ENCODE measurements at regions not wholly inside any gene's neighbourhood (a gene's known extent, or its start where the extent isn't known, plus 50 kb on each side); places are given as distances from the start of the nearest gene placed in this dataset.

DNA sequence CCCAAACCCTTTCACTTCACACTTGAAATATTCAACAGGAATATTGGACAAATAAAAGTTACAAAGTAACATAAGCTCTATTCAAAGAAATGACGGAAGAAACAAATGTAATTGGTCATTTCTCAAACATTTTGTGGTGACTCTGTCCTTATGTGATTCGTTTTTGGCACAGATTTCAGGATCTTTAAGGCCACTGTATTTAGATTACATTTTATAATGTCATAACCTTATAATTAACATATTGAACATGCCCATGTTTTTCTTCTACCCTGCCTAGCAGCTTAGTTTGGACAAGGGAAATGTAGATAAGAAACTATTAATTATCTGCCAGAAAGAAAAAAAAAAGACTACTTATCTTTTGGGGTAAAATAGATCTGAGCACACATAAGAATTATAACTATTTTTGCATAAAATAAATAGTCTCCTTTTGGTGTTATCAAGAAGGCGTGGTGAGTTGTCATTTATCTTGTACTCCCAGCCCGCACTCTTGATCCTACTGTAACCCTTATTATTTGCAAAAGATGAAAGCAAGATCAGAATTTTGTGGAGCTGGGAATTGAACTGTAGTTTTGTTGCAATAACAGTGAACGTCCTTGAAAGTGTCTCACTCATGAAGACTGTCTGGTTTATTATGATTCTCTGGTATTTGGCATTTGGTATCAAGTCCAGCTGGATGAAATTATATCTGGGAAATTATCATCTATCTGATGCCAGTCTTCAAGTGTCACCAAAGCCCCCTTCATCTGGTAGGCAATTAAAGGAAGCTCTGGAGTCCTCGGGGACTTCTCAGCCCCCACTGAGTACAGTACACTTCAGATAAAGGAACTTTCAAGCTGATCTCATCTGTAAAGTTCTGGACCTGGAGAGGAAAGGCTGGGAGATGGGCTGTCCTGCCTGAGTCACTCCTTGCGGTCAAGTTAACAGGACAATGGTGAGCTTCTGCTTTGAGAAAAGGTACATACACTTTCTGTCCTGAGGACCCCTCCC lies 175.7 kb upstream of the INHBA start:
- DNase-seq: peak in 1 of 2 donors; percentile 39

DNA sequence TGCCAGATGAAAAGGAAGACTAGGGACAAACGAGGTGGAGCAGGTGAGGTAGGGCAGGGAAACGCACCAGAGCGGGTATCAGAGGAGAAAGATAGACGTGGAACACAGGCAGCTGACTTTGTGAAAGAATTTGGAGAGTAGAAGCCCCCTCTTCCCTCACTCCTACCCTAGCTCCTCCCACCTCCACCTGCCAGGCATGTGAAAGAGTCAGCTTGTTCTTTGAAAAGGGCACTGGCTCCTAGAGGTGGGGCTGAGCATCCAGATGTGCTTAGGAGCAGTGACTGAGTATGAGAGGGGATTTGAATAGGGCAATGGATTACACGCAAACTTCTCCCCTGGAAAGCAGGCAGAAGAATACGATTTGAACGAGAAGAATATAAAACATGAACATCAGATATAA lies 174.2 kb upstream of the INHBA start:
- DNase-seq: no peak

DNA sequence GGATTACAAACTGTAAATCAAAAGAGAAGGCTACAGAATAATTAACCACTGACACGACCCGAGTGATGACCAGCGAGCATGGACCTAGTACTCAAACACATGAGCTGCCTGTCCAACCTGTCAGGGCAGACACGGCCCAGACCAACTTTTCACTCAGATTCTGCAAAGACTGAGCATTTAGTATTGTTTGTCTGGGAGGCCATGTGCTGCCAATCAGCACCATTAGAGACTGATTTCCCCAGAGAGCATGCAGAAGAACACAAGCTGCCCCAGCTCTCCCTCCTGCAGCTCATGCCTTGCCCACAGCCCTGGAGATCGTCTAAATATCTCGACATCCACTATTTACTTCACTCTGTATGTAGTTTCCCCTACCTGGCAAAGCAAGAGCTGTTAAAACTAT lies 172.6 kb upstream of the INHBA start:
- DNase-seq: no peak

DNA sequence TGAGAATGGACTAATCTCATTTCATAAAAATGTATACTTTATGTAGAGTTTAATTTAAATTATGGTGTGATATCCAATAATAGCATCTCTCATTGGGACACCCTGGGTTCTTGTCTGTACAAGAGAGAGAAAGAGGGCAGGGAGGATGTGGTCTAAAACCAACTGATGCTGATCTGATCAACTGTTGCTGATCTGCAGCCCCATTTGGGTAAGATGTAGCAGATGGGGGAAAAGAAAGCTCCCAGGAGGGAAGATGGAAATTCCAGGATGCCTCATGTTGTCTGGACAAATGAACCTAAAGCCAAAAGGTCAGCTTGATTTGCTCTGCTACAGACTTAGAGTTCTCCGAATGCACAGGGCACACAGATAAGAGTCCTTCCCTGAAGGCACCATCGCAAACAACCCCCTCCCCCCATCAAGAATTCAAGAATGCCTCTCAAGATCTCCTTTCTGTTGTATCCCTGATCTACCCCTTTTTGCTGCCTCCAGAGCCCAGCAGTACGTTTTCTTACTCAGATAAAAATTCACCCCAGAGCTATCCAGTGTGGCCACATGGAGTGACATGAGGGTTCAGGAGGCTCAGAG lies 171.4 kb upstream of the INHBA start:
- DNase-seq: no peak

DNA sequence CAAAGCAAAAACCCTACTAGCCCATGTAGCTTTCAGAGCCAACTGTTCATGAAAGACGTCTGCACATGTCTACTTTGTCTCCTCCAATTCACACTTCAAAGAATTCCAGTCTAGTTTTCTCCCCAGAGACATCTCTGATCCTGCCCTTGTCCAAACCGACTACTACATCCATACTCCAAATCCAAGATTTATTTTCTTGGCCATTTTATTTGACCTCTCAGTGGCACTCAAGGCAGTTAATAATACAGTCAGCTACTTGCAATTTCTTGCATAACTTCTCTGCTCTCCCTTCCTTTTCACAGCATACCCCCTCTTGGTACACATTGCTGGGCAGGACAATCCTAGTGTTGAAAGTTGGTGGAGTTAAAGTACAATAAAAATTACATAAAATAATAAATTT lies 170.9 kb upstream of the INHBA start:
- DNase-seq: no peak

DNA sequence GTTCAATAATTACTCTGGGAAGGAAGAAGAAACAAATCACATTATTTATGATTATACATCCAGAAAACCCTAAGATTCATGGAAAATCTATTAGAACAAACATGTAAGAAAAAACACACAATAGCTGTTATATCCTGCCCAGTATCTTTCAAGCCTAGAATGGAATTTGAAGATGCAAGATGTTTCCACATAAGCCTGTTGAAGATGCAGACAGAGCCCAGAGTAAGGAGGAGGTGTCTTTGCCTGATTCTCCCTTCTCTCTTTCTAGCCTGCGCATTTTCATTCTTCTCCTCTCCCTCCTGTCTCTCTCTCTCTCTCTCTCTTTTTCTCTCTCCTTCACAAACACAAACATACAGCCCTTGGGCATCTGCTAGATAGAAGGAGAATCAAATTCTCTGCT lies 170.1 kb upstream of the INHBA start:
- no peak for DNase-seq

DNA sequence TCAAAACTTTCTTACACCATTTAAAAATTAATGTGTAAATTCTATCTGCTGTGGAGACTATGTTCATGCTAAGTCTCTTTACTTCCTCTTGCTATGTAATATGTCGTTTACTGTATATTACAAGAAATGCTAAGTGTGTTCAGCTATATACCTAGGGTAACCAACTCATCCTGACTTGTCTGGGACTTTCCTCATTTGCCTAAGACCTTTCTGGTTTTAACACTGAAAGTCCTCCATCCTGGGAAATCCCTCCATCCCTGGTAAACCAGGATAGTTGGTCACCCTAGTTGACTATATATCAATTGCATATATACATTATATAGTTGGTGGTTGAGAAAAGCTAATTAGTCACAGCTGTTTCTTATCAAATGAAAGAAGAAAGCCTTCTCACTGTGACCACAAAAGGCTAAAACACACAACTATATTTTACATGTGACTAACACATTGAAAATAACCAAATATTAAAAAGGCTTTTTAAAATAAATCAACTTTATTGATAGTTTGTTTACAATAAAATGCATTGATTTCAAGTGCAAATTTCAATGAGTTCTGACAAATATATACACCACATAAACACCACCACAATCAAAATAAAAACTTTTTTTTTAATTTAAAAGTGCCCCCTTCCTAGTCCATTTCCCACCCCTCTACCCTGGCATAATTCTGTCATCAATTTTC lies 167.7 kb upstream of the INHBA start:
- peak; percentile 26 to 55 for DNase-seq

DNA sequence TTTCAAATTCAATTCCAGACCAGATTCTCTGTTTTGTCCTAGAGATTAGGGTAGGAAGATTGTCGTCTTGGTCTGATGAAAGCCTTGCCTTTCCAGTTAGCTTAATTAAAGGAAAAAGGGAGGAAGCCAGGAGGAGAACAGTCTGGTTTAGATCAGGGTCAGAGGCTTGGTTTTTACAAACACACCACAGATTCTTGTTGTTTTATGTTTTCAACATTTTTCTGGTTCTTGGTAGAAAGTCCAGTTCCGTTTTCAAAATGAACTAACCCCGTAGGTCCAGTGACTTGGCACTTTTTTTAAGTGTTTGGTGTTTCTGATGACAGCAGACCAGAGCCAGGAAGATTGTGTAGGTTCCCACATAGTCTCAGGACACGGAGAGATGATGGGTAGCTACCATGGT lies 167.1 kb upstream of the INHBA start:
- DNase-seq: peak; percentile 75 to 78

DNA sequence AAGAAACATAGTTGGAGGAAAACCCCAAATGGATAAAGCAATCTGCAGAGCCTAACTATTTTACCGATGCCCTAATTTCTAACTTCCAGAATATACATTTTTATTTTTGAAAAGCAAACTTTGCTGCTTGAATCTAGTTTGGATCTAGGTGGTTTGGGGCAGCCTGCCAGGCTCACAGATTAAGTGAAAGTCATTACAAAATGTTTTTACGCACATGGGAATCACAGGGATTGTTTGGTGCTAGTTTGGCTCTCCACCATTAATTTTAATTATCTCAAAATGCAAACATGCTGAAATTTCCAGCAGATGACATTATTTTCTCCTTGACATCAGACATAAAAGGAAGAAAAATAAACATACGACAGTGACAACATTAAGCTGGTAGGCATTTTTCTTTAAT lies 166.7 kb upstream of the INHBA start:
- no peak for DNase-seq

DNA sequence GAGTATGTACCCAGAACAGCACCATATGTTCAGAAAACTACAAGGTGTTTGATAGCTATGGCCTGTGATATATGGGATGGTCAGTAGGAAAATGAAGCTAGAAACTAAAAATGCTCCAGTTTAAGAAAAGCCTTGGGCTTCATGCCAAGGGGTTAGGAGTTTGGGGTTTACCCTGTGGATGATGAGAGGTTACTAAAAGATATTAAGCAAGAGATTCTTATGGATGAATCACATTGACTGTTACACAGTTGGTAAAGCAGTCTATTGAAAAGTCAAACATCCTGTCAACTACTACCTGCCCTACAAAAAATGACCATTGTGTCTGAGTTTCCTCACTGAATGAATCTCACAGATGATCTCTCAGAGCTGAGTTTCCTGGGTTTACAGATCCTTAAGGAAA lies 166.2 kb upstream of the INHBA start:
- DNase-seq: peak; percentile 30 to 57

DNA sequence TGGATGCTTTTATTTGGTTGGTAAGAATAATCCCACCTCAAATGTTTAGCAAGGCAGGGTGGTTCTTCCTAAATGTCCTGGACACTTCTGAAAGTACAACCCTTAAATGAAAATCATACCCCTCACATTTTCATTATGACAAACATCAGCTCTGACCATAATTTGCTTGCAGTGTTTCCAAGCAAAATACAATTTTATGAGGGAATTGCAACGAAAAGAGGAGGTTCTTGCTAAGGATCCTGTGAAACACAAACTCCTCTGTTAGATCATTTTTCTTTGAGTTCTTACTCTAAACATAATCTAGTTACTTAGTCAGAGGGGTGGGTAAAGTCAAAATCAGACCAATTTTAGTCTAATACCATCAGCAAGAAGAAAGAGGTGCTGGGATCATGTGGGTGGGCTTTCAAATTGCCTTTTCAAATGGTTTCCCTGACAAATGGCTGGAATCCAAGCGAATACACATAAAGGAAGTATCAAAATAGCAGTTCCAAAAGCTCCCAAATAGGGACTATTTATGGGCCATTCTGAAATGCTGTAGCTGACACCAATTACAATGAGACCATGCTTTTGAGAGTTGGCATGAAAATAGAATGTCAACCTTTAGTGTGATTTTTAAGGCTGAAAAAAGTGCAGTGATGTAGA lies 164.9 kb upstream of the INHBA start:
- DNase-seq: no peak

DNA sequence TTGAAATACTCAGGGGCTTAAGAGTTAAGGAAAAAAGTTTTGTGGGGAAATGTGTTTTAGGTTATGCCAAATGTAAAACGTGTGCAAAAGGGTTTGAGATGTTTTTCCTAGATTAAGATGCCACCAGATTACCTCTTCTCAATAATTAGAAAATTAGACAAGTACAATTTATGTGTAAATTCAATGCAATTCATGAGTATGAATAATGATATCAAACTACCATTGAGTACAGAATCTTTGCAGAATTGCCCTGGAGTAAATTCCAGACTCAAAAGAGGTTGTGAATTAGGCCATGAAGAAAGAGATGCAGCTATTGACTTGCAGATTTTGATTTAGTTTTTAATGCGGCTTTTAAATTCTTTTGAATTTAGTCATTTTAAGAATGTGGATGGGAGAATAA lies 159.4 kb upstream of the INHBA start:
- DNase-seq: no peak

DNA sequence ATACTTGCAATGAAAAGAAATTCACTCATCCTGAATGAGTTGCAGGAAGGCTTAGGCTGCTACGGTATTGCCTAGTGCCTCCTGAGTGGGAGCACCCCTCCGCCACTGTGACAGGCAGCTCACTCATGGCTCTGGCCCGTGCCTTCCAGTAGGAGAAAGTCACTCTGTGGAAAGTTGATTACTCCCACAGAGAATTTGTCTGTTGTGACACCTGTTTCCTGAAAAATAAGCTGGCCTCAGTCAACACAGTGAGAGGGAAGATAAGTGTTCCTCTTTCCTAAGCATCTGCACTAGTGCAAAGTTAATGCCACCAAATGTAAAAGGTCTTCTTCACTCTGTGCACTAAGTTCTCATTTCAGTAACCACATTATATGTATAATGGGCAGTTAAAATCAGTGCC lies 158.8 kb upstream of the INHBA start:
- DNase-seq: peak; percentile 91 to 93

DNA sequence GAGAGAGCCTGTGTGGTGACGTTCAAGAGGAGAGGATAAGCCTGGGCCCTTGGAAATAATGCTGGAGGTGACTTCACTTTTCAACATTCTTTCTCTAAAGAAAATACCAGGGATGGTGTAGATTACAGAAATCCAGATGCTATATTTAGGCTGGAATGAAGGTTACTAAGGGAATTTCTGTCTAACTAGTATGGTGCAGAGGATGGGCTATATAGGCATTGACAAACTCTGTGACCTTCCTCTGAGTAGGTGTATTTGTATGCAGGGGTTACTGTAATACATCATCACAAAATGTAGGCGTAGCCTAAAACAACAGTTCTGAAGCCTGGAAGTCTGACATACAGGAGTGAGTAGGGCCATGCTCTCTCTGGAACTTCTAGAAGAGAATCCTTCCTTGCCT lies 155.3 kb upstream of the INHBA start:
- peak; percentile 35 to 51 for DNase-seq

DNA sequence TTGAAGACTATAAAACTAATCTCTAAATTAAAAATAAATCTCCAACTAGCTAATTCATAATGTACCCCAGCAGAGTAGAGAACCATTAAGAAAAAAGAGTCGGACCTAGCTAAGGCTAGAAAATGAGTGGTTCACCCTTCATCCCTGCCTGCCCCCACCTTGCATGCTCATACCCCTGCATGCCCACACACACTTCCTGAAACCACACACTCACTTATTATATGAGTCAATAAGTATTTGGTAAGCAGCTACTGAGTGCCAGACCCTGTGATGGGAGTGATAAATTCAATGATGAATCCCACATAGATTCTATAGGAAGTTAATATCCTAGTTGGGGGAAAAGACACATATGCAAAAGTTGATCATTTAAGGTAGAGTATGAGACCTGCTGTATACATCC lies 152.9 kb upstream of the INHBA start:
- DNase-seq: peak; percentile 54 to 63

DNA sequence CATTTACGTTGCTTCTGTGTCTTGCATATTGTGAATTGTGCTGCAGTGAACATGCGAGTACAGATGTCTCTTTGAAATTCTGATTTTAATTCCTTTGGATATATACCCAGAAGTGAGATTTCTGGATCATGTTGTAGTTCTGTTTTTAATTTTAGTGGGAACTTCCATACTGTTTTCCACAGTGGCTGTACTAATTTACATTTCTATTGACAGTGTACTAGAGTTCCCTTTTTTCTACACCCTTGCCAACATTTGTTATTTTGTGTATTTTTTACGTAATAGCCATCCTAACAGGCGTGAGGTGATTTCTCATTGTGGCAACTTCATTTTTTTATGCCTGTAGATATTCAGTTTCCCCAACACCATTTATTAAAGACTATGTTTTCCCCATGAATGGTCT lies 144.7 kb upstream of the INHBA start:
- peak in 1 of 2 donors; percentile 70 for DNase-seq

DNA sequence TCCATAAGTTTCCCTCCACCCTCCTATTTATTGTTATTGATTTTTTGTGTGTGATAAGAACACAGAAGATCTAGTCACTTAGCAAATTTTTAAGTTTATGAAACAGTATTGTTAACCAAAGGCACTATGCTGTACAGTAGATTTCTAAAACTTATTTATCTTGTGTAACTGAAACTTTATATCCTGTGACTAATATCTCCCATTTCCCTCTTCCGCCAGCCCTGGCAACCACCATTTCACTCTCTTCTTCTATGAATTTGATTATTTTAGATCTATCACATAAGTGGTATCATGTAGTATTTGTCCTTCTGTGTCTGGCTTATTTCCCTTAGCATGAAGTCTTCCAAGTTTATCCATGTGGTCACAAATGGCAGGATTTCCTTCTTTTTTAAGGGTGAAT lies 144.3 kb upstream of the INHBA start:
- no peak for DNase-seq

DNA sequence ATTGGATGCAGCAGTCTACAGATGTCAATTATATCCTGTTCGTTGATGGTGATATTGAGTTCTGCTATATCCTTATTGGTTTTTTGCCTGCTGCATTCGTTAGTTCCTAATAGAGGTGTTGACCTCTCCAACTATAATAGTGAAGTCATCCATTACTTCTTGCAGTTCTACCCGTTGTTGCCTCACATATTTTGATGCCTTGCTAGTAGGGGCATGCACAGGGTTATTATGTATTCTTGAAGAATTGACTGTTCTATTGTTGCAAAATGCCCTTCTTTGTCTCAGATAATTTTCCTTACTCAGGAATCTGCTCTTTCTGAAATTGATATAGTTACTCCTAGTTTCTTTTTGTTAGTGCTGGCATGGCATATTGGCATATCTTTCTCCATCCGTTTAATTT lies 140.1 kb upstream of the INHBA start:
- no peak for DNase-seq

DNA sequence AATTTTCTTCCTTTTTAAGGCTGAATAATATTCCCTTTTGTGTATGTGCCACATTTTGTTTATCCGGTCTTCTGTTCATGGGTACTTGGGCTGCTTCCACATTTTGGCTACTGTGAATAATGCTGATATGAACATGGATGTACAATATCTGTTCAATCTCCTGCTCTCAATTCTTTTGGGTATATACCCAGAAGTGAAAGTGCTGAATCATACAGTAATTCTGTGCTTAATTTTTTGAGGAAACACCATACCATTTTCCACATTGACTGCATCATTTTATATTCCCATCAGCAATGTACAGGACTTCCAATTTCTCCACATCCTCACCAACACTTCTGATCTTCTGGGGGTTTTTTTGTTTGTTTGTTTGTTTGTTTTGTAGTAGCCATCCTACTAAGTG lies 135.0 kb upstream of the INHBA start:
- DNase-seq: peak in 1 of 2 donors; percentile 26

DNA sequence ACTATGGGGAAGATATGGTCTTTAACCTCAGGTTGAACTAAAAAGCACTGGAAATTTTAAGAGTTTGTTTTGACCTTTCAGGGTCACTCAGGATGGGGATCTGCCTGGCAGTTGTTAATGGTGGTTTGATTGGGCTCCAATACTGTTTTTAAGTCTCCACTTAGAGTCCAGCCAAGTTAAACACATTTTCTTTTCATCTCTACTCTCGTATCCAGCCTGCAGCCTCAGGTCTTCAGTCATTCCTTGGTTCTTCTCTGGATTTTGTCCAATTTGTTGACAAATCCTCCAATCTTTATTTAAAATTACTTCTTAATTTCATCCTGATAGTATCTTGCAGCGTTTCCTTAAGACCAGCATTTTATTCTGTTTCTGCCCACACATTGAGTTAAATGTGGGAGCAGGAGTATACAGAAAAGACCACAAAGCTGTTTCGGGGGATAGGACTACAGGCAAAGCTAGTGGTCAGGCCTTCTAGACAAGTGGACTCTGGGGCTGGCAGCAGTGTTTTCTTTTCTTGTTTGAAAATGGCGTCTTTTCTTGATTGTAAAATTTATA lies 133.2 kb upstream of the INHBA start:
- no peak for DNase-seq

DNA sequence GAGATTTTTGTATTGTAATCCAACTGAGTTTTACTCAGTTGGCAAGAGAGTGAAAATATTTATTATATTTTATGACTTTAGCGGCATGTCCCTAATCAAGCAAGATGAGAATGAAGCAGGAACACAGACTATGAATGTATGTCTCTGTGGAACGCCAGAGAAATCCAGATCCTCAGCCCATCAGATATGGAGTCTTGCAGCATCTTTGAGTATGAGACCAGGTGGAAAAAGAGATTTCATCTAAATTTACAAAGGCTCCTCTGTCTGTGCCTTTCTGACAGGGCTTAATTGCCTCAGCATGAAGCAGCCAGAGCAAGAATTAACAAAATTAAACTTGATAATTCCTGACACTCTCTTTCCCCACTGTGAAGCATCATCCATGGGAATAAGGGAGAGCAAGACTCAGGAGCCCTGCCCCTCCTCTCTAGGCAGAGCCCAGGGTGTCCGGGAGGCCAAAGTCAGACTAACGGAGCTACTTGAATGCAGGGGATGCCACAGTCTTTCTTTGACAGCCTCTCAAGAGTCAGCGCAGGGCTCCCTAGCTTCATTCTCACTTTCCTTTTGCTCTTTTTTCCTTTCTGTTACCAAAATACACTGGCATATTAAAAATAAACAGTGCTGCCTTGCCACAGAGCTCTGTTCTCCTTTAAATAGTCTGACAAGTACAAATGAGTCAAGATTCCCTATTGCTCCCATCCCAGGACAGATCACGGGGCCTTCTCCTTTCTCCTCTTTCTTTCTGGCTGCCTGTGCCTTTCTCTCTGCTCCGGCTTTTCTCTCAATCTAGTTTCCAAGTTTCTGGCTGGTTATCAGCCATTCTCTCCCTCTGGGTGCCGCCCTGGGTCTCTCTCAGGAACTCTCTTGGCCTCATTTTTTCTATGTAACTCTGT lies 132.2 kb upstream of the INHBA start:
- DNase-seq: no peak

DNA sequence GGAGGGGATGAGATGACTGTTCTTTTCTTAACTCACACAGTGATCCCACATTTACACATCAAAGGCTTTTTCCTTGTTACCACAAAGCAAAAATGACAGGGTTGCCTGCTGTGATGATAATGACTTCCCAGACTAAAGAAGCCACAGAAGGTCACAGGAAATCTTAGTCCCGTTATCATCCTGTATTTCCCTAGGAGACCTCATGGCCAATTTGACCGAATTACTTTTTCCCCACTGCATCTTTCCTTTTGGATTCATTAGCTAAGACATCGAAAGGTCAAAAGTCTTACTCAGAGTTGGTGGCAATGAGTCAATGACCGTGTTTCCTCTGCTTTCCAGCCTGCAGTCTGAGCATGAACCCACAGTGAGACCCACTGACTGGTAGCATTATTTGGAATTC lies 130.1 kb upstream of the INHBA start:
- DNase-seq: peak in 1 of 2 donors; percentile 37

Measured in inflammatory macrophage (primary cell).